ELR (cell line): ENCODE measurements at regions not wholly inside any gene's neighbourhood (a gene's known extent, or its start where the extent isn't known, plus 50 kb on each side); places are given as distances from the start of the nearest gene placed in this dataset.

Source experiments
- DNase-seq: peaks from one replicate; pipeline ENCODE4 v3.0.0-alpha.2; 2015; ENCODE audit warnings: low read depth

GRCh38 chr5:174235221-174236011 lies 189.9 kb downstream of the NSG2 start:
- DNase-seq: no peak

- no peak for DNase-seq
Observed at GRCh38 chr5:174236070-174236469, 190.6 kb downstream of the NSG2 start.

GRCh38 chr5:174239718-174240117 lies 194.2 kb downstream of the NSG2 start:
- no peak for DNase-seq

GRCh38 chr5:174242573-174242972 lies 197.1 kb downstream of the NSG2 start:
- no peak for DNase-seq

- no peak for DNase-seq
Observed at GRCh38 chr5:174243904-174244303, 198.4 kb downstream of the NSG2 start.

GRCh38 chr5:174245516-174246075 lies 200.1 kb downstream of the NSG2 start:
- DNase-seq: no peak

- no peak for DNase-seq
Observed at GRCh38 chr5:174246743-174247142, 201.2 kb downstream of the NSG2 start.

- DNase-seq: no peak
Observed at GRCh38 chr5:174247301-174247700, 201.8 kb downstream of the NSG2 start.

- no peak for DNase-seq
Observed at GRCh38 chr5:174251305-174252000, 205.9 kb downstream of the NSG2 start.

GRCh38 chr5:174252121-174252520 lies 206.6 kb downstream of the NSG2 start:
- DNase-seq: no peak

GRCh38 chr5:174259696-174260420 lies 214.4 kb downstream of the NSG2 start:
- DNase-seq: no peak

GRCh38 chr5:174271316-174271715 lies 225.8 kb downstream of the NSG2 start:
- no peak for DNase-seq

GRCh38 chr5:174272671-174273070 lies 227.2 kb downstream of the NSG2 start:
- no peak for DNase-seq

GRCh38 chr5:174273325-174273724 lies 227.8 kb downstream of the NSG2 start:
- DNase-seq: no peak

GRCh38 chr5:174275959-174276358 lies 230.5 kb downstream of the NSG2 start:
- no peak for DNase-seq

- no peak for DNase-seq
Observed at GRCh38 chr5:174281089-174281760, 235.7 kb downstream of the NSG2 start.

GRCh38 chr5:174281855-174282254 lies 236.3 kb downstream of the NSG2 start:
- DNase-seq: no peak

GRCh38 chr5:174282391-174282790 lies 236.9 kb downstream of the NSG2 start:
- DNase-seq: no peak

- no peak for DNase-seq
Observed at GRCh38 chr5:174283211-174284005, 237.9 kb downstream of the NSG2 start.

- DNase-seq: no peak
Observed at GRCh38 chr5:174284873-174285272, 239.4 kb downstream of the NSG2 start.

GRCh38 chr5:174287761-174288160 lies 242.3 kb downstream of the NSG2 start:
- no peak for DNase-seq
